ENCODE measurements at regions not wholly inside any gene's neighbourhood (a gene's known extent, or its start where the extent isn't known, plus 50 kb on each side); places are given as distances from the start of the nearest gene placed in this dataset.

DNA sequence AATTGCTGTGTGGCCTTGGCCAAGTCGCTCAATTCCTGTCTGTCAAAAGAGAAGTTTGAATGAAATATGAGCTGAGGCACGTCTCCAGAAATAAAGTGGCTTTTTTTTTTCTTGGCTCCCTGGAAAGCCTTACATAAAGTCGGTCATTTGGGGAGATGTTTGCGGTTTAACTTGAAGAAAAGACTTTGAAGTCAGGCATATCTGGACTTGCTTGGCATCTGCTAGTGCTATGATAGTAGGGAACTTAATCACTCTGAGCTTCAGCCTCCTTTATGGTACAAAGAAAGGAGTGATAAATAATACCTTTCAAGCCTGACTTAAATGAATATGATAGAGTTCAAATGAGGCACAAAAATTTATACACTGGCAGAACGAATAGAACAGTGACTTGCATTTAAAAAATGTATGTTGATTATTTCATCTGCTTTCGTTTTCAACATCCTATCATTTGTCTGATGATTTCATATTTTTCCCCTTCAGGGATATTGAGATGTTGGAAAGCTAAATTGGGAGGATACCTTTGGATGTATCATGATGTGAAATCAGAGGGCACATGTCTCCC lies 60.2 kb downstream of the FASLG start:
- ChIA-PET RAD21 (ENCODE audit: low non-redundant PET in 1 of 2, low total read pairs in 2 of 2, uncharacterized antibody in 2 of 2, unreplicated experiment in 2 of 2) (interaction anchor here in 1 of 2 experiments (1.0 kb wide), 1 partner anchor 187 kb away, joined by 3 read pairs; no protein-coding TSS in a partner anchor), CTCF (interaction anchor here (1.0 to 1.7 kb wide), 8 partner anchors 10 to 717 kb away, joined by 3 to 27 read pairs (median 4); partner anchors contain the start of gene C1orf105), POLR2A (no interaction called here)
- no peak overlapping the region for H3K4me2 ChIP-seq (ENCODE audit: low read length)
- DNase-seq (ENCODE audit: low read depth, low spot score) (no peak), ATAC-seq (peak; percentile 46)
- H3K36me3 ChIP-seq (ENCODE audit: control insufficient read depth in 1 of 2, insufficient read depth in 2 of 2, low read length in 2 of 2) = no peaks in the 10 kb centered on the region
- no peaks in the 10 kb centered on the region for H3K27me3 ChIP-seq (ENCODE audit: insufficient read depth, low read length)
- H4K20me1 ChIP-seq (ENCODE audit: insufficient read depth) = no peaks in the 10 kb centered on the region
- H3K9me2 ChIP-seq (ENCODE audit: insufficient read depth) = 0 out of 2 replicates have a peak, but pooled peaks cover 4% of the 10 kb centered on the region
- H3K27ac ChIP-seq (ENCODE audit: low read depth, low read length) = no peak overlapping the region
- H2AFZ ChIP-seq (ENCODE audit: low read depth, low read length, poor library complexity, severe bottlenecking) = peak overlapping the region; percentile 75
- H3K79me2 ChIP-seq (ENCODE audit: insufficient read depth, low read length) = no peaks in the 10 kb centered on the region
- intact Hi-C loops (cut with micrococcal nuclease) = loop anchor here (1.0 to 5.0 kb wide), 3 partner anchors 110 to 269 kb away; partner anchors contain the start of gene SUCO
- H3K4me3 ChIP-seq (replicated peaks in 1 of 2; ENCODE audit: low read depth in 1 of 2, low read length in 2 of 2) = no peak overlapping the region
- no peaks in the 10 kb centered on the region for H3K9me3 ChIP-seq (ENCODE audit: control insufficient read depth in 1 of 2, insufficient read depth in 1 of 2, low read depth in 1 of 2, low read length in 2 of 2)
- H3K4me1 ChIP-seq (ENCODE audit: control insufficient read depth in 1 of 2, insufficient read depth in 2 of 2, low read length in 2 of 2) = no peaks in the 10 kb centered on the region
- TF ChIP-seq EGR1 (IDR thresholded peaks at IDR 0.05; ENCODE audit: low read depth) (no peak), ZNF274 (IDR thresholded peaks at IDR 0.05; ENCODE audit: low read depth, low read length) (no peak), RAD21 (IDR thresholded peaks at IDR 0.05; ENCODE audit: low read depth) (no peak), ZFX (IDR thresholded peaks at IDR 0.05) (no peak), JUND (IDR thresholded peaks at IDR 0.05) (no peak), YY1 (IDR thresholded peaks at IDR 0.05; ENCODE audit: extremely low read depth, insufficient replicate concordance, low read depth, low read length) (no peak), SIN3A (IDR thresholded peaks at IDR 0.05; ENCODE audit: low read depth) (no peak), CBX3 (IDR thresholded peaks at IDR 0.05; ENCODE audit: low read depth) (no peak; the same call in 1 of the 2 replicates), TCF7L2 (IDR thresholded peaks at IDR 0.05; ENCODE audit: borderline replicate concordance, extremely low read depth, insufficient read depth, insufficient read length) (no peak), POLR2AphosphoS5 (IDR thresholded peaks at IDR 0.05; ENCODE audit: low read depth, low read length) (no peak), FOSL1 (IDR thresholded peaks at IDR 0.05; ENCODE audit: low read depth) (no peak), MAX (IDR thresholded peaks at IDR 0.05) (no peak), REST (IDR thresholded peaks at IDR 0.05; ENCODE audit: low read depth) (no peak), SP1 (IDR thresholded peaks at IDR 0.05; ENCODE audit: low read depth) (no peak), POLR2A (IDR thresholded peaks at IDR 0.05; ENCODE audit: borderline replicate concordance, extremely low read depth, insufficient read depth, insufficient read length) (no peak), EZH2 (IDR thresholded peaks at IDR 0.05) (no peak), ELF1 (IDR thresholded peaks at IDR 0.05; ENCODE audit: borderline replicate concordance, low read depth) (no peak)
- TF ChIP-seq, protein P1, sequence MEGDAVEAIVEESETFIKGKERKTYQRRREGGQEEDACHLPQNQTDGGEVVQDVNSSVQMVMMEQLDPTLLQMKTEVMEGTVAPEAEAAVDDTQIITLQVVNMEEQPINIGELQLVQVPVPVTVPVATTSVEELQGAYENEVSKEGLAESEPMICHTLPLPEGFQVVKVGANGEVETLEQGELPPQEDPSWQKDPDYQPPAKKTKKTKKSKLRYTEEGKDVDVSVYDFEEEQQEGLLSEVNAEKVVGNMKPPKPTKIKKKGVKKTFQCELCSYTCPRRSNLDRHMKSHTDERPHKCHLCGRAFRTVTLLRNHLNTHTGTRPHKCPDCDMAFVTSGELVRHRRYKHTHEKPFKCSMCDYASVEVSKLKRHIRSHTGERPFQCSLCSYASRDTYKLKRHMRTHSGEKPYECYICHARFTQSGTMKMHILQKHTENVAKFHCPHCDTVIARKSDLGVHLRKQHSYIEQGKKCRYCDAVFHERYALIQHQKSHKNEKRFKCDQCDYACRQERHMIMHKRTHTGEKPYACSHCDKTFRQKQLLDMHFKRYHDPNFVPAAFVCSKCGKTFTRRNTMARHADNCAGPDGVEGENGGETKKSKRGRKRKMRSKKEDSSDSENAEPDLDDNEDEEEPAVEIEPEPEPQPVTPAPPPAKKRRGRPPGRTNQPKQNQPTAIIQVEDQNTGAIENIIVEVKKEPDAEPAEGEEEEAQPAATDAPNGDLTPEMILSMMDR (IDR thresholded peaks at IDR 0.05 in 2 of 3, conservative IDR thresholded peaks at IDR 0.05 in 1 of 3; ENCODE audit: borderline replicate concordance in 1 of 3, insufficient read depth in 1 of 3, low read depth in 2 of 3, low read length in 2 of 3) = no peak
- BruUV-seq (replicated peaks) = no TSS peak
- H3K9ac ChIP-seq (ENCODE audit: low read length) = no peak overlapping the region
